HCT116 (cell line): ENCODE measurements at regions not wholly inside any gene's neighbourhood (a gene's known extent, or its start where the extent isn't known, plus 50 kb on each side); places are given as distances from the start of the nearest gene placed in this dataset.

Experiments
- ATAC-seq: fragments of 200-7000 bp; cut with Tn5 transposase; 2 replicates; pipeline ENCODE4 v1.9.1; 2020; ENCODE audit warnings: mild to moderate bottlenecking, moderate library complexity
- BruUV-seq: library from RNA; stranded (reverse); fragments of 400-500 nt; replicated peaks from 2 replicates; lab custom pipeline; 2021; lab: Mats Ljungman, UMichigan
- CTCF ChIA-PET: fragments of 300-600 bp; sonication (Branson Sonifier 250); formaldehyde crosslinking; loops from one replicate; lab custom pipeline; 2021; ENCODE audit warnings: antibody characterized with exemption; lab: Charles Lee
- POLR2A ChIA-PET: fragments of 300-600, 350-600 bp; sonication (Branson Sonifier 250); formaldehyde crosslinking; loops from one replicate; lab custom pipeline; 2021; ENCODE audit warnings: antibody characterized with exemption; lab: Charles Lee
- RAD21 ChIA-PET, 2 experiments: fragments of 300-600 bp; sonication (Branson Sonifier 250); formaldehyde crosslinking; loops; one replicate each; lab custom pipeline; 2023; ENCODE audit warnings: low total read pairs in 2 of 2; ENCODE audit not compliant: uncharacterized antibody in 2 of 2, unreplicated experiment in 2 of 2, low non-redundant PET in 1 of 2; lab: Charles Lee
- DNase-seq: peaks from one replicate; pipeline ENCODE4 v3.0.0-alpha.2; 2010; ENCODE audit warnings: low read depth, low spot score
- H2AFZ ChIP-seq: fragments of 200-600 bp; shearing (Covaris generic), sonication (generic); 2 replicates; pipeline ENCODE4 v1.6.1; 2017; ENCODE audit warnings: low read depth, mixed run types, mixed read lengths, antibody characterized with exemption, low read length; ENCODE audit not compliant: poor library complexity, severe bottlenecking
- H3K27ac ChIP-seq: 2 replicates; pipeline ENCODE4 v1.5.1; 2012; ENCODE audit warnings: low read depth, low read length
- H3K27me3 ChIP-seq: fragments of 200-600 bp; sonication (generic); 2 replicates; pipeline ENCODE4 v1.6.1; 2016; ENCODE audit warnings: mixed run types, low read length, mixed read lengths; ENCODE audit not compliant: insufficient read depth
- H3K36me3 ChIP-seq, 2 experiments: fragments of 200-500 bp in 1 of 2; fragments of 200-600 bp in 1 of 2; sonication (Bioruptor generic) in 1 of 2; sonication (generic) in 1 of 2; 2 replicates each; pipeline versions ENCODE4 v1.5.1 to v1.6.1; 2014 to 2016; ENCODE audit warnings: low read length in 2 of 2, inconsistent platforms in 1 of 2, mixed read lengths in 1 of 2, mixed run types in 1 of 2; ENCODE audit not compliant: insufficient read depth in 2 of 2, control insufficient read depth in 1 of 2
- H3K4me1 ChIP-seq, 2 experiments: fragments of 200-600 bp in 1 of 2; sonication (generic) in 1 of 2; 2 replicates each; pipeline versions ENCODE4 v1.5.1 to v1.6.1; 2012 to 2017; ENCODE audit warnings: low read length in 2 of 2, inconsistent platforms in 1 of 2, mild to moderate bottlenecking in 1 of 2, mixed read lengths in 1 of 2, mixed run types in 1 of 2, moderate library complexity in 1 of 2; ENCODE audit not compliant: insufficient read depth in 2 of 2, control insufficient read depth in 1 of 2
- H3K4me2 ChIP-seq: fragments of 200-600 bp; sonication (generic); 2 replicates; pipeline ENCODE4 v1.6.1; 2017; ENCODE audit warnings: mixed run types, low read length, mixed read lengths
- H3K4me3 ChIP-seq, 2 experiments: fragments of 200-600 bp in 1 of 2; sonication (generic) in 1 of 2; replicated peaks in 1 of 2; 2 replicates each; pipeline ENCODE4 v1.5.1; 2011 to 2016; ENCODE audit warnings: low read length in 2 of 2, control low read depth in 1 of 2, low read depth in 1 of 2, mild to moderate bottlenecking in 1 of 2, mixed read lengths in 1 of 2, mixed run types in 1 of 2
- H3K79me2 ChIP-seq: fragments of 200-600 bp; sonication (generic); 2 replicates; pipeline ENCODE4 v1.6.1; 2017; ENCODE audit warnings: mild to moderate bottlenecking, mixed run types, low read length, moderate library complexity, mixed read lengths; ENCODE audit not compliant: insufficient read depth
- H3K9ac ChIP-seq: fragments of 200-600 bp; sonication (generic); 2 replicates; pipeline ENCODE4 v1.6.1; 2016; ENCODE audit warnings: low read length, mixed read lengths
- H3K9me2 ChIP-seq: fragments of 200-600 bp; sonication (generic), shearing (Covaris generic); 2 replicates; pipeline ENCODE4 v1.6.1; 2017; ENCODE audit warnings: mixed run types, mild to moderate bottlenecking, moderate library complexity; ENCODE audit not compliant: insufficient read depth
- H3K9me3 ChIP-seq, 2 experiments: fragments of 200-500 bp in 1 of 2; fragments of 200-600 bp in 1 of 2; sonication (Bioruptor generic) in 1 of 2; sonication (generic) in 1 of 2; 2 replicates each; pipeline ENCODE4 v1.6.1; 2014 to 2017; ENCODE audit warnings: low read length in 2 of 2, mixed read lengths in 2 of 2, inconsistent platforms in 1 of 2, low read depth in 1 of 2, mild to moderate bottlenecking in 1 of 2, mixed run types in 1 of 2, moderate library complexity in 1 of 2; ENCODE audit not compliant: control insufficient read depth in 1 of 2, insufficient read depth in 1 of 2
- H4K20me1 ChIP-seq: fragments of 200-600 bp; sonication (generic), shearing (Covaris generic); 2 replicates; pipeline ENCODE4 v1.6.1; 2017; ENCODE audit warnings: mixed run types, mild to moderate bottlenecking, moderate library complexity; ENCODE audit not compliant: insufficient read depth
- ATF3 ChIP-seq: IDR thresholded peaks from 2 replicates; pipeline ENCODE4 v1.6.1; 2012
- CEBPB ChIP-seq: IDR thresholded peaks from 2 replicates; pipeline ENCODE4 v1.6.1; 2012; ENCODE audit warnings: low read depth
- CTCF ChIP-seq, 3 experiments: fragments of 200-600 bp in 1 of 3; sonication (generic) in 1 of 3; IDR thresholded peaks in 2 of 3; conservative IDR thresholded peaks in 1 of 3; 2 replicates each; pipeline ENCODE4 v1.5.1; 2012 to 2017; ENCODE audit warnings: low read depth in 2 of 3, low read length in 2 of 3, antibody characterized with exemption in 1 of 3, borderline replicate concordance in 1 of 3, control low read depth in 1 of 3, mild to moderate bottlenecking in 1 of 3, mixed read lengths in 1 of 3, mixed run types in 1 of 3, moderate library complexity in 1 of 3; ENCODE audit not compliant: insufficient read depth in 1 of 3
- EGR1 ChIP-seq: IDR thresholded peaks from 2 replicates; pipeline ENCODE4 v1.6.1; 2012; ENCODE audit warnings: low read depth
- ELF1 ChIP-seq: IDR thresholded peaks from 2 replicates; pipeline ENCODE4 v1.6.1; 2012; ENCODE audit warnings: low read depth, borderline replicate concordance
- EZH2 ChIP-seq: fragments of 200-600 bp; sonication (generic); IDR thresholded peaks from 2 replicates; pipeline ENCODE4 v1.6.1; 2017; ENCODE audit warnings: antibody characterized with exemption, mixed run types
- EZH2phosphoT487 ChIP-seq: fragments of 200-600 bp; IDR thresholded peaks from 2 replicates; pipeline ENCODE4 v1.6.1; 2018; ENCODE audit warnings: antibody characterized with exemption, borderline replicate concordance
- FOSL1 ChIP-seq: IDR thresholded peaks from 2 replicates; pipeline ENCODE4 v1.6.1; 2012; ENCODE audit warnings: low read depth
- JUND ChIP-seq: IDR thresholded peaks from 2 replicates; pipeline ENCODE4 v1.6.1; 2012
- MAX ChIP-seq: IDR thresholded peaks from 2 replicates; pipeline ENCODE4 v1.6.1; 2012
- POLR2A ChIP-seq: IDR thresholded peaks from 2 replicates; pipeline ENCODE4 v1.7.0; 2011; ENCODE audit warnings: borderline replicate concordance; ENCODE audit not compliant: insufficient read depth, insufficient read length; ENCODE audit errors: extremely low read depth
- POLR2AphosphoS5 ChIP-seq: IDR thresholded peaks from 2 replicates; pipeline ENCODE4 v1.6.1; 2011; ENCODE audit warnings: mild to moderate bottlenecking, low read depth, low read length, moderate library complexity
- RAD21 ChIP-seq: IDR thresholded peaks from 2 replicates; pipeline ENCODE4 v1.6.1; 2012; ENCODE audit warnings: low read depth, mild to moderate bottlenecking
- REST ChIP-seq: IDR thresholded peaks from 2 replicates; pipeline ENCODE4 v1.6.1; 2012; ENCODE audit warnings: low read depth
- SIN3A ChIP-seq: IDR thresholded peaks from 2 replicates; pipeline ENCODE4 v1.6.1; 2012; ENCODE audit warnings: low read depth
- SRF ChIP-seq: IDR thresholded peaks from 2 replicates; pipeline ENCODE4 v1.6.1; 2012; ENCODE audit warnings: low read depth
- YY1 ChIP-seq: IDR thresholded peaks from 2 replicates; pipeline ENCODE4 v1.6.1; 2011; ENCODE audit warnings: low read length, low read depth, moderate library complexity, mild to moderate bottlenecking; ENCODE audit not compliant: insufficient replicate concordance; ENCODE audit errors: extremely low read depth
- ZBTB33 ChIP-seq: IDR thresholded peaks from 2 replicates; pipeline ENCODE4 v1.6.1; 2011; ENCODE audit warnings: mild to moderate bottlenecking, low read length, moderate library complexity; ENCODE audit not compliant: insufficient replicate concordance; ENCODE audit errors: extremely low read depth
- ZFX ChIP-seq: fragments of 450-650 bp; IDR thresholded peaks from 2 replicates; pipeline ENCODE4 v1.6.1; 2017
- ZNF274 ChIP-seq: fragments of 200-500 bp; sonication (Bioruptor generic); IDR thresholded peaks from 2 replicates; pipeline ENCODE4 v1.6.1; 2014; ENCODE audit warnings: mild to moderate bottlenecking, low read depth, low read length, inconsistent platforms
- intact Hi-C: fragments of 100-400 bp; cut with micrococcal nuclease; formaldehyde crosslinking; loops from 2 replicates; pipeline ENCODE4 v1.10.0; 2022

- H2AFZ ChIP-seq: no peak overlapping the region
- H3K4me2 ChIP-seq: no peak overlapping the region
- no peaks in the 10 kb centered on the region for H4K20me1 ChIP-seq
- DNase-seq: no peak
- no peak overlapping the region for H3K4me3 ChIP-seq
- CTCF ChIA-PET: no interaction called here
- no TSS peak for BruUV-seq
- H3K27ac ChIP-seq: no peak overlapping the region
- no peak for ATAC-seq
- no peaks in the 10 kb centered on the region for H3K9me3 ChIP-seq
- RAD21 ChIA-PET: no interaction called here
- no peaks in the 10 kb centered on the region for H3K79me2 ChIP-seq
- no peak overlapping the region for H3K9ac ChIP-seq
- H3K4me1 ChIP-seq: peaks cover 0 to 12% of the 10 kb centered on the region in 2 experiments; a peak in 2 of 4 replicates
- no peaks in the 10 kb centered on the region; the same call in 1 of the 2 replicates for H3K9me2 ChIP-seq
- no peaks in the 10 kb centered on the region for H3K36me3 ChIP-seq
- TF ChIP-seq POLR2A (no peak), CEBPB (no peak), JUND (no peak), EGR1 (no peak), YY1 (no peak), POLR2AphosphoS5 (no peak), EZH2phosphoT487 (no peak), ZFX (no peak), ZBTB33 (no peak), ATF3 (no peak), SRF (no peak), EZH2 (no peak), MAX (no peak), RAD21 (no peak), ZNF274 (no peak), CTCF (IDR thresholded peaks at IDR 0.05 in 2 of 3, conservative IDR thresholded peaks at IDR 0.05 in 1 of 3; ENCODE audit: borderline replicate concordance in 1 of 3, insufficient read depth in 1 of 3, low read depth in 2 of 3, low read length in 2 of 3) (no peak), FOSL1 (no peak), SIN3A (no peak), ELF1 (no peak), REST (no peak)
- TF ChIP-seq, all 23 proteins: peak for 0
- POLR2A ChIA-PET: no interaction called here
- no peaks in the 10 kb centered on the region for H3K27me3 ChIP-seq
- intact Hi-C loops: no loop called here
Observed at GRCh38 chr4:83870328-83870950, 334.5 kb downstream of the GPAT3 start.
